Panc1 (cell line): ENCODE measurements at regions not wholly inside any gene's neighbourhood (a gene's known extent, or its start where the extent isn't known, plus 50 kb on each side); places are given as distances from the start of the nearest gene placed in this dataset.

Experiments
- ATAC-seq: fragments of 200-7000 bp; cut with Tn5 transposase; 2 replicates; pipeline ENCODE4 v1.9.1; 2020; ENCODE audit warnings: mild to moderate bottlenecking, moderate library complexity
- BruUV-seq: library from RNA; stranded (reverse); fragments of 400-500 nt; replicated peaks from 2 replicates; lab custom pipeline; 2021; lab: Mats Ljungman, UMichigan
- CTCF ChIA-PET: fragments of 300-600 bp; sonication (Branson Sonifier 250); formaldehyde crosslinking; loops from one replicate; lab custom pipeline; 2022; ENCODE audit warnings: antibody characterized with exemption; lab: Charles Lee
- POLR2A ChIA-PET: fragments of 300-600 bp; sonication (Branson Sonifier 250); formaldehyde crosslinking; loops from one replicate; lab custom pipeline; 2022; ENCODE audit warnings: antibody characterized with exemption; lab: Charles Lee
- DNase-seq: peaks from one replicate; pipeline ENCODE4 v3.0.0-alpha.2; 2010; ENCODE audit warnings: low read depth, low spot score
- H3K27ac ChIP-seq: 2 replicates; pipeline ENCODE4 v1.5.1; 2011; ENCODE audit warnings: mild to moderate bottlenecking, low read length, inconsistent platforms
- H3K27me3 ChIP-seq: fragments of 200-500 bp; sonication (Bioruptor generic); 2 replicates; pipeline ENCODE4 v1.6.0; 2014; ENCODE audit warnings: low read length, inconsistent platforms; ENCODE audit not compliant: control insufficient read depth, insufficient read depth
- H3K36me3 ChIP-seq: fragments of 200-500 bp; sonication (Bioruptor generic); 2 replicates; pipeline ENCODE4 v1.5.1; 2014; ENCODE audit warnings: inconsistent platforms, mild to moderate bottlenecking, low read length, moderate library complexity; ENCODE audit not compliant: control insufficient read depth, insufficient read depth
- H3K4me1 ChIP-seq: 2 replicates; pipeline ENCODE4 v1.5.1; 2011; ENCODE audit warnings: inconsistent platforms, mild to moderate bottlenecking, low read length, moderate library complexity; ENCODE audit not compliant: control insufficient read depth, insufficient read depth
- H3K4me3 ChIP-seq, 2 experiments: 2 replicates each; pipeline ENCODE4 v1.5.1; 2011 to 2012; ENCODE audit warnings: low read depth in 2 of 2, low read length in 2 of 2, mild to moderate bottlenecking in 2 of 2, inconsistent platforms in 1 of 2, moderate library complexity in 1 of 2
- H3K9me3 ChIP-seq: fragments of 200-500 bp; sonication (Bioruptor generic); 2 replicates; pipeline ENCODE4 v1.5.1; 2014; ENCODE audit warnings: low read depth, mild to moderate bottlenecking, inconsistent platforms, low read length, moderate library complexity; ENCODE audit not compliant: control insufficient read depth, insufficient read depth
- CTCF ChIP-seq: fragments of 450-650 bp; IDR thresholded peaks from 2 replicates; pipeline ENCODE4 v1.5.1; 2017; ENCODE audit warnings: mild to moderate bottlenecking
- POLR2AphosphoS5 ChIP-seq: IDR thresholded peaks from 2 replicates; pipeline ENCODE4 v1.6.1; 2012; ENCODE audit warnings: mild to moderate bottlenecking, low read depth, low read length, moderate library complexity
- SIN3A ChIP-seq: IDR thresholded peaks from 2 replicates; pipeline ENCODE4 v1.6.1; 2012; ENCODE audit warnings: low read depth, mild to moderate bottlenecking, low read length, moderate library complexity, borderline replicate concordance; ENCODE audit not compliant: insufficient read depth
- TCF7L2 ChIP-seq: IDR thresholded peaks from 2 replicates; pipeline ENCODE4 v1.6.1; 2011; ENCODE audit warnings: mild to moderate bottlenecking, low read depth, low read length, inconsistent platforms
- in situ Hi-C: cut with HindIII; loops from 2 replicates; pipeline ENCODE4 v1.10.0; 2016; ENCODE audit warnings: low sequenced_read_pairs, low pct_unique_long_range_greater_than_20kb
- intact Hi-C: fragments of 100-400 bp; cut with micrococcal nuclease; formaldehyde crosslinking; loops from one replicate; pipeline ENCODE4 v1.10.0; 2022; ENCODE audit not compliant: unreplicated experiment
- TF ChIP-seq, protein P1 (sequence below), 2 experiments: IDR thresholded peaks; 2 replicates each; pipeline ENCODE4 v1.6.1; 2011 to 2012; ENCODE audit warnings: low read depth in 2 of 2, control low read depth in 1 of 2, low read length in 1 of 2, mild to moderate bottlenecking in 1 of 2, moderate library complexity in 1 of 2; ENCODE audit not compliant: insufficient read depth in 1 of 2

DNA sequence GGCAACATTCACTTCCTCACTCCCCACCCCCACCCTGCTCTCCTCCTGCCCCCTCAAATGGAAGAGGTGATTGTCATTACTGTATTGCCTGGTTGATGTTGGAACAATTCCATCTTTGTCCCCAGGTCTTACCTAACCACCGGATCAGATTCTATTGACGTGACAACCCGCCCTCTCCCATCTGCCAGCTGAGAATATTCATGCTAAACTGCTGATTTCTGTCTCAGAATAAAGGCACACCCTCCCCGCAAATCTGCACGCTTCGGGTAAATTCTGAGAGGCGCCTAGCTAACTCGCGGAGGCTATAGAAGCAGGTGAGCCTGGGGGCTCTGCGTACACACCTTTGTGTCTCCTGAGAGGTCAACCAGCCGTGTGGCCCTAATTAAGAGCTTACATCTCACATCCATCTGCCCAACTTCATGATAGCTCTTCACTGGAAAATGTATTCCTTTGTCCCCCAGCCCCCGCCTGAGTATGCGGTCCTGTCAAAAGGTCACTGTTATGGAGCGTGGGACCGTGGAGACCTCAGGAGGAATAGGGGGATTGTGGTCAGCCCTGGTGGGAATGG lies 1054.3 kb downstream of the VRK1 start:
- no peak overlapping the region for H3K4me3 ChIP-seq
- POLR2A ChIA-PET: no interaction called here
- H3K36me3 ChIP-seq: no peaks in the 10 kb centered on the region
- no peaks in the 10 kb centered on the region for H3K4me1 ChIP-seq
- TF ChIP-seq SIN3A (no peak), POLR2AphosphoS5 (no peak)
- CTCF ChIA-PET: no interaction called here
- intact Hi-C loops (no loop called here), in situ Hi-C loops (no loop called here)
- H3K27me3 ChIP-seq: no peaks in the 10 kb centered on the region
- H3K9me3 ChIP-seq: no peaks in the 10 kb centered on the region
- BruUV-seq: no TSS peak
- no peak for ATAC-seq
- DNase-seq: no peak
- H3K27ac ChIP-seq: no peak overlapping the region

DNA sequence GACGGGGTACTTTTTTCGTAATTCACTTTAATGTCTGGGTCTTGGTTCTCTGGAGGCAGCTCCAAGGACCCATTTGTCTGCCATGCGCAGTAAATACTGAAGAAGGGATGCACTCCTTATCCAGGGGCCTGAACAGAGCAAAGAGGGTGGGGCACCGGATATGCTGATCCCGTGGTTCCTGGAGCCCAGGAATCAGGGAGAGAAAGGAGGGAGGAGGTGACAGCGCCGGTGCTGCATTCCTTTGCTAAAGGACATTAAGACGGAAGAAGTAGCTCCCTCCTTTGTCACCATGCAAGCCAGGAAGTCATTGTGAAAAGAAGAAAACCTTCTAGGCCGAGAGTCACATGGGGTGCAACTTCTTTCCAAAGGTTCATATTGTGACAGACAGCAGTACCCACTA lies 1057.7 kb downstream of the VRK1 start:
- intact Hi-C loops: no loop called here
- no peak for ATAC-seq
- no peak overlapping the region for H3K4me3 ChIP-seq
- POLR2A ChIA-PET: no interaction called here
- TF ChIP-seq TCF7L2 (no peak), CTCF (no peak), SIN3A (no peak)
- DNase-seq: no peak
- no peaks in the 10 kb centered on the region for H3K9me3 ChIP-seq
- in situ Hi-C loops: no loop called here
- CTCF ChIA-PET: no interaction called here
- H3K36me3 ChIP-seq: no peaks in the 10 kb centered on the region
- BruUV-seq: no TSS peak
- no peak overlapping the region for H3K27ac ChIP-seq
- H3K27me3 ChIP-seq: no peaks in the 10 kb centered on the region
- H3K4me1 ChIP-seq: no peaks in the 10 kb centered on the region

- no peak overlapping the region for H3K4me3 ChIP-seq
- TF ChIP-seq, protein P1, sequence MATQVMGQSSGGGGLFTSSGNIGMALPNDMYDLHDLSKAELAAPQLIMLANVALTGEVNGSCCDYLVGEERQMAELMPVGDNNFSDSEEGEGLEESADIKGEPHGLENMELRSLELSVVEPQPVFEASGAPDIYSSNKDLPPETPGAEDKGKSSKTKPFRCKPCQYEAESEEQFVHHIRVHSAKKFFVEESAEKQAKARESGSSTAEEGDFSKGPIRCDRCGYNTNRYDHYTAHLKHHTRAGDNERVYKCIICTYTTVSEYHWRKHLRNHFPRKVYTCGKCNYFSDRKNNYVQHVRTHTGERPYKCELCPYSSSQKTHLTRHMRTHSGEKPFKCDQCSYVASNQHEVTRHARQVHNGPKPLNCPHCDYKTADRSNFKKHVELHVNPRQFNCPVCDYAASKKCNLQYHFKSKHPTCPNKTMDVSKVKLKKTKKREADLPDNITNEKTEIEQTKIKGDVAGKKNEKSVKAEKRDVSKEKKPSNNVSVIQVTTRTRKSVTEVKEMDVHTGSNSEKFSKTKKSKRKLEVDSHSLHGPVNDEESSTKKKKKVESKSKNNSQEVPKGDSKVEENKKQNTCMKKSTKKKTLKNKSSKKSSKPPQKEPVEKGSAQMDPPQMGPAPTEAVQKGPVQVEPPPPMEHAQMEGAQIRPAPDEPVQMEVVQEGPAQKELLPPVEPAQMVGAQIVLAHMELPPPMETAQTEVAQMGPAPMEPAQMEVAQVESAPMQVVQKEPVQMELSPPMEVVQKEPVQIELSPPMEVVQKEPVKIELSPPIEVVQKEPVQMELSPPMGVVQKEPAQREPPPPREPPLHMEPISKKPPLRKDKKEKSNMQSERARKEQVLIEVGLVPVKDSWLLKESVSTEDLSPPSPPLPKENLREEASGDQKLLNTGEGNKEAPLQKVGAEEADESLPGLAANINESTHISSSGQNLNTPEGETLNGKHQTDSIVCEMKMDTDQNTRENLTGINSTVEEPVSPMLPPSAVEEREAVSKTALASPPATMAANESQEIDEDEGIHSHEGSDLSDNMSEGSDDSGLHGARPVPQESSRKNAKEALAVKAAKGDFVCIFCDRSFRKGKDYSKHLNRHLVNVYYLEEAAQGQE (IDR thresholded peaks at IDR 0.05; ENCODE audit: insufficient read depth in 1 of 2, low read depth in 2 of 2, low read length in 1 of 2): no peak
- TF ChIP-seq POLR2AphosphoS5 (no peak), TCF7L2 (no peak), SIN3A (no peak), CTCF (no peak)
- ChIA-PET CTCF (no interaction called here), POLR2A (no interaction called here)
- in situ Hi-C loops (no loop called here), intact Hi-C loops (no loop called here)
- ATAC-seq: no peak
- H3K27me3 ChIP-seq: no peaks in the 10 kb centered on the region
- no peak overlapping the region for H3K27ac ChIP-seq
- DNase-seq: no peak
- no peaks in the 10 kb centered on the region for H3K36me3 ChIP-seq
- no TSS peak for BruUV-seq
- no peaks in the 10 kb centered on the region for H3K4me1 ChIP-seq
- no peaks in the 10 kb centered on the region for H3K9me3 ChIP-seq
These were observed 1069.0 kb downstream of the VRK1 start for GRCh38 chr14:97866195-97866594.
